Loucy (cell line): ENCODE measurements at regions not wholly inside any gene's neighbourhood (a gene's known extent, or its start where the extent isn't known, plus 50 kb on each side); places are given as distances from the start of the nearest gene placed in this dataset.

Source experiments
- EZH2phosphoT487 ChIP-seq: fragments of 200-600 bp; IDR thresholded peaks from 2 replicates; pipeline ENCODE4 v1.6.1; 2018; ENCODE audit warnings: antibody characterized with exemption, mild to moderate bottlenecking, moderate library complexity, borderline replicate concordance
- TF ChIP-seq, protein P1 (sequence below): fragments of 200-600 bp; sonication (generic); conservative IDR thresholded peaks from 2 replicates; pipeline ENCODE4 v1.5.1; 2014; ENCODE audit warnings: mild to moderate bottlenecking, antibody characterized with exemption, low read length

DNA sequence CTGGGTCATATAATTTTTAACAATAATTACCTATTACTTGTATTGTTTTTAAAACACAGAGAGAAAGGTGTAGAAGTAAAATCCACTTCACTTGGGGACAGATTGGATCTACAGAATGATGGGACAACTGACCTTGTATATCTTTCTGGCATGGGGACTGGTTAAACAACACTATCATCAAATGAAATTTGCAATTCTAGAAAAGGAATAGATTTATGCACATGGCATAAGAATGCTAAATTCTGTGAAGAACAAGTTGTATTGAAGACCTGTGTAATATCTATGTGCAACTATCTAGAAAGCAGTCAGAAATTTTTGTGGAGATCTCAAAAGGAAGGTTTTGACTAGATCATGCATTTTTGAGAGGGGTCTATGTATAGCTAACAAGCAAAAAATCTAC, 106.3 kb upstream of the BMP5 start:
- TF ChIP-seq, protein P1, sequence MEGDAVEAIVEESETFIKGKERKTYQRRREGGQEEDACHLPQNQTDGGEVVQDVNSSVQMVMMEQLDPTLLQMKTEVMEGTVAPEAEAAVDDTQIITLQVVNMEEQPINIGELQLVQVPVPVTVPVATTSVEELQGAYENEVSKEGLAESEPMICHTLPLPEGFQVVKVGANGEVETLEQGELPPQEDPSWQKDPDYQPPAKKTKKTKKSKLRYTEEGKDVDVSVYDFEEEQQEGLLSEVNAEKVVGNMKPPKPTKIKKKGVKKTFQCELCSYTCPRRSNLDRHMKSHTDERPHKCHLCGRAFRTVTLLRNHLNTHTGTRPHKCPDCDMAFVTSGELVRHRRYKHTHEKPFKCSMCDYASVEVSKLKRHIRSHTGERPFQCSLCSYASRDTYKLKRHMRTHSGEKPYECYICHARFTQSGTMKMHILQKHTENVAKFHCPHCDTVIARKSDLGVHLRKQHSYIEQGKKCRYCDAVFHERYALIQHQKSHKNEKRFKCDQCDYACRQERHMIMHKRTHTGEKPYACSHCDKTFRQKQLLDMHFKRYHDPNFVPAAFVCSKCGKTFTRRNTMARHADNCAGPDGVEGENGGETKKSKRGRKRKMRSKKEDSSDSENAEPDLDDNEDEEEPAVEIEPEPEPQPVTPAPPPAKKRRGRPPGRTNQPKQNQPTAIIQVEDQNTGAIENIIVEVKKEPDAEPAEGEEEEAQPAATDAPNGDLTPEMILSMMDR = no peak
- TF ChIP-seq EZH2phosphoT487 = no peak
